ENCODE measurements at regions not wholly inside any gene's neighbourhood (a gene's known extent, or its start where the extent isn't known, plus 50 kb on each side); places are given as distances from the start of the nearest gene placed in this dataset.

- no peak overlapping the region for H3K4me3 Mint-ChIP-seq
- DNase-seq: no peak
- H3K27ac Mint-ChIP-seq: no peak overlapping the region
- no peaks in the 10 kb centered on the region for H3K36me3 Mint-ChIP-seq (ENCODE audit: low read depth)
- intact Hi-C loops (cut with micrococcal nuclease): no loop called here
- H3K4me1 Mint-ChIP-seq (ENCODE audit: low read depth): no peaks in the 10 kb centered on the region
- H3K9me3 Mint-ChIP-seq: peaks cover 1% of the 10 kb centered on the region
- no peaks in the 10 kb centered on the region for H3K27me3 Mint-ChIP-seq (ENCODE audit: low read depth)
- CTCF ChIA-PET: interaction anchor here (0.6 kb wide), 1 partner anchor 26 kb away, joined by 3 read pairs; no protein-coding TSS in a partner anchor
Measured at GRCh38 chr1:222346955-222347354, 200.9 kb downstream of the HHIPL2 start.

GRCh38 chr1:222339376-222339947 is 208.4 kb downstream of the HHIPL2 start:
- DNase-seq: no peak

DNA sequence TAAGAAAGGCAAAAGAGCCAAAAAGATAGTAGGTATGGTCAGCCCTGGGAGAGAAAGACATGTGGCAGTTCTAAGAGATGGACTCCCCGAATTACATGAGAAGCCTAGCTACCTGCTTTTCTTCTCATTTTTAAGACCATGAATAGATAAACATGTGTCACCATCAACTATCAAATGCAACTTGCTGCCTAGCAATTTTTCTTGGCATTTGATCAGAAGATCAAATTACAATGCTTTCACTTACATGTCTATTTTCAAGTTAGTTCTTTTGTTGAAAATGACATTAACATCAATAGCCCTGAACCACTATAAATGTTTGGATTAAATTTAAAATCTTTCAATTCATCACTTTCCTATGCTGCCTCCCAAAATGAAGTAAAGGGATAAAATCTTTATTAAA is 212.3 kb downstream of the HHIPL2 start:
- H3K9me3 Mint-ChIP-seq: no peaks in the 10 kb centered on the region
- no peak overlapping the region for H3K27ac Mint-ChIP-seq
- DNase-seq: no peak
- H3K36me3 Mint-ChIP-seq (ENCODE audit: low read depth): no peaks in the 10 kb centered on the region
- H3K4me3 Mint-ChIP-seq: no peak overlapping the region
- H3K27me3 Mint-ChIP-seq (ENCODE audit: low read depth): no peaks in the 10 kb centered on the region
- intact Hi-C loops (cut with micrococcal nuclease): no loop called here
- CTCF ChIA-PET: no interaction called here
- peaks cover 6% of the 10 kb centered on the region for H3K4me1 Mint-ChIP-seq (ENCODE audit: low read depth)

More at GRCh38 chr1:222339376-222339947, 208.4 kb downstream of the HHIPL2 start:
- no peaks in the 10 kb centered on the region for H3K36me3 Mint-ChIP-seq (ENCODE audit: low read depth)
- H3K4me3 Mint-ChIP-seq: no peak overlapping the region
- no peak overlapping the region for H3K27ac Mint-ChIP-seq
- no peaks in the 10 kb centered on the region for H3K9me3 Mint-ChIP-seq
- peaks cover 6% of the 10 kb centered on the region for H3K4me1 Mint-ChIP-seq (ENCODE audit: low read depth)
- CTCF ChIA-PET: no interaction called here
- H3K27me3 Mint-ChIP-seq (ENCODE audit: low read depth): no peaks in the 10 kb centered on the region
- intact Hi-C loops (cut with micrococcal nuclease): no loop called here

DNA sequence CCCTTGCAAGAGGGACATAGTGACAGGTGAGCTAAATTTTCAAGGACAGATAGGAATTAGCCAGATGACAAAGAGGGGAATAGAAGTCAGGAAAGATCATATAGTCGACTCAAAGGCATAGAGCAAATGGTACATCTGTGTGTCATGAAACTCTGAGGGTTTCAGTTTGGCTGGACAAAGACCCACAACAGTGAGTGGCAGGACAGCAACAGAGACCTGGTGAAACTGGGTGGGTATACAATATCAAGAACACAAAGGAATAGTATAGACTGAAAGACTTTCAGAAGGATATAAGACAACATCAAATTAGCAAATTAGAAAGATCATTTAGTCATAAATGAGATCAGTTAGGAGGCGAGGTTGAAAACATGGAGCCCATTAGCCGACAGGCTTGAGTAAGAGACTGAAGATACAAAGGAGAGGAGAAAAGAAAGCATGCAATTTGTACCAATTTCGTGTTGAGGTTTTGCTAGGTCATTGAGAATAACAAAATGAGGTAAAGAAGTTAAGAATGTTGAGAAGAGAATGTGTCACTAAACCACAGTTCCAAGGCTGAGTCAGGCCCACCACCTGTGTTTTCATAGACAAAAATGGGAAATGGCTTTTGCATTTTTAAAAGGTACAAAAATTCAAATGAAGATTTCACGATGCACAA is 213.8 kb downstream of the HHIPL2 start:
- no peak for DNase-seq
- Mint-ChIP-seq H3K9me3 (no peaks in the 10 kb centered on the region), H3K36me3 (ENCODE audit: low read depth) (no peaks in the 10 kb centered on the region), H3K4me3 (no peak overlapping the region), H3K27ac (no peak overlapping the region), H3K4me1 (ENCODE audit: low read depth) (peaks cover 6% of the 10 kb centered on the region), H3K27me3 (ENCODE audit: low read depth) (no peaks in the 10 kb centered on the region)
- intact Hi-C loops (cut with micrococcal nuclease): no loop called here
- CTCF ChIA-PET: interaction anchor here (1.1 kb wide), 1 partner anchor 121 kb away, joined by 3 read pairs; no protein-coding TSS in a partner anchor

DNA sequence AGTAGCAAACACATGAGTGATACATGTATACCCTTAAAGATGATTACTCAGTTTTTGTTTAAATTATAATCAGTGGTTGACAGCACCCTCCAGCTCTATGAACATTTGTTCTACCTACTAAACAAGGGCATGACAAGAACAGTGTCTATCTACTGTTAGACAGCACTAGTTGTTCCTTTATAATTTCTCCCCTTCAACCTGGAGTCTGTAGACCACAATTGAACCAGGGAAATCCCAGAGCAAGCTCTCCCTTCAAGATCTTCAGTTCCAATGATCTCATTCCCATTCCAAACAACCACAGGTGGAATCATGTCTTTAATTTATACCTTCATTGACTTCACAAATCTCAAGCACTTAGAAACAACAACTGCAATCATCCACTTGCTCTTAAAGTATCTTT is 216.1 kb downstream of the HHIPL2 start:
- peaks cover 6% of the 10 kb centered on the region for H3K4me1 Mint-ChIP-seq (ENCODE audit: low read depth)
- H3K27me3 Mint-ChIP-seq (ENCODE audit: low read depth): no peaks in the 10 kb centered on the region
- no peaks in the 10 kb centered on the region for H3K9me3 Mint-ChIP-seq
- H3K4me3 Mint-ChIP-seq: no peak overlapping the region
- no peaks in the 10 kb centered on the region for H3K36me3 Mint-ChIP-seq (ENCODE audit: low read depth)
- intact Hi-C loops (cut with micrococcal nuclease): no loop called here
- CTCF ChIA-PET: interaction anchor here (1.3 kb wide), 1 partner anchor 123 kb away, joined by 5 read pairs; no protein-coding TSS in a partner anchor
- H3K27ac Mint-ChIP-seq: no peak overlapping the region
- no peak for DNase-seq

- Mint-ChIP-seq H3K27me3 (ENCODE audit: low read depth) (no peaks in the 10 kb centered on the region), H3K36me3 (ENCODE audit: low read depth) (no peaks in the 10 kb centered on the region), H3K4me1 (ENCODE audit: low read depth) (peaks cover 3% of the 10 kb centered on the region), H3K27ac (no peak overlapping the region), H3K4me3 (no peak overlapping the region), H3K9me3 (no peaks in the 10 kb centered on the region)
- DNase-seq: no peak
- CTCF ChIA-PET: interaction anchor here (0.7 to 1.3 kb wide), 2 partner anchors 123 to 853 kb away, joined by 3 to 5 read pairs; no protein-coding TSS in a partner anchor
- intact Hi-C loops (cut with micrococcal nuclease): no loop called here
Measured at GRCh38 chr1:222331340-222331739, 216.6 kb downstream of the HHIPL2 start.

- Mint-ChIP-seq H3K9me3 (no peaks in the 10 kb centered on the region), H3K4me1 (ENCODE audit: low read depth) (peaks cover 6% of the 10 kb centered on the region), H3K27me3 (ENCODE audit: low read depth) (no peaks in the 10 kb centered on the region), H3K4me3 (no peak overlapping the region), H3K27ac (no peak overlapping the region), H3K36me3 (ENCODE audit: low read depth) (no peaks in the 10 kb centered on the region)
- intact Hi-C loops (cut with micrococcal nuclease): loop anchor here (5.0 kb wide), 1 partner anchor 128 kb away; no protein-coding TSS in a partner anchor
- CTCF ChIA-PET: interaction anchor here (0.6 kb wide), 1 partner anchor 1644 kb away, joined by 3 read pairs; no protein-coding TSS in a partner anchor
- DNase-seq: no peak
Measured at GRCh38 chr1:222329493-222330045, 218.3 kb downstream of the HHIPL2 start.

DNA sequence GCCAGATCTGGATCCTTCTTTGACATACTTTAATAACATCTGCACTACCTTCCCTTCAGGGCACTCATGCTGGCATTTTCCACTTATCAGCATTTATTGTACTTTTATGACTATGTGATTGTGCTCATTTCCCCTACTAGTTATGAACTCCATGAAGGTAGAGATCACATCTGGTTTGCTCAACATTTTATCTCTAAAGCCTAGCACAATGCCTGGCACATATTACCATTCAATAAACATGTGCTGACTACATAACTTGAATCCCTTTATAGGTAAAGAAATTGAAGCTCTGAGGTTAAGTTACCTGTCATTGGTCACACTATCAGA is 221.2 kb downstream of the HHIPL2 start:
- intact Hi-C loops (cut with micrococcal nuclease): loop anchor here (5.0 kb wide), 1 partner anchor 131 kb away; no protein-coding TSS in a partner anchor
- Mint-ChIP-seq H3K9me3 (no peaks in the 10 kb centered on the region), H3K36me3 (ENCODE audit: low read depth) (no peaks in the 10 kb centered on the region), H3K27ac (no peak overlapping the region), H3K4me1 (ENCODE audit: low read depth) (peaks cover 6% of the 10 kb centered on the region), H3K27me3 (ENCODE audit: low read depth) (no peaks in the 10 kb centered on the region), H3K4me3 (no peak overlapping the region)
- CTCF ChIA-PET: no interaction called here
- DNase-seq: no peak

DNA sequence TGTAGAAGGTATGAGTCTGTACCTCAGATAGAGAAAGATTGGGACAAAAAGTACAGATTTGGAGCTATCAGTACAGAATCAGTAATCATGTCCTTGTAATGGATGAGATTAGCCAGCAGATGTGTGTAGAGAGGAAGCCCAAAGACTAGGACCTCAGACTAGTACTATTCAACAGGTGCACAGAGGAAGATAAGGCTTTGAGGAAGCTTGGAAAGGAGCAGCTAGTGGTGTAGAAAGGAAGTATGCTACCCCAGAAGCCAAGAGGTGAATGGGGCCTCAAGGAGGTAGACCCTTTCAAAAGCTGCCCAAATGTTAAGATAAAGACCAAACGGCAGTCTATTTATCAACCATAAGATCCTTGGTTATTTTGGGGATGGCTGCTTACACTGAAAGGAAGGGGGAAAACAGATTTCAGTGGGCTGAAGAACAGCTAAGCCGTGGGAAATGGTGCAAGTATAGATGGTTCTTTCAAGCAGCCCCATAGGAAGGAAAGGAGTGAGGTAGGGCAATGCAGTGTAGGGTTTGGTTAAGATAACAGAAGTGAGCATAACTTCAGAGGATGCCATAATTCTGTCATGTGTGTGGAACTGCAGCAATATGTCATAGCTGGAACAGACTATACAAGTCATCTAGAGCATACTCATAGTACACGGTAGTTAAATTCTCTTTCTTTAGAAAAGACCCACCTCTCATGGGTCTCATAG is 221.7 kb downstream of the HHIPL2 start:
- CTCF ChIA-PET: interaction anchor here (1.0 kb wide), 1 partner anchor 129 kb away, joined by 3 read pairs; no protein-coding TSS in a partner anchor
- Mint-ChIP-seq H3K4me3 (no peak overlapping the region), H3K36me3 (ENCODE audit: low read depth) (no peaks in the 10 kb centered on the region), H3K27ac (no peak overlapping the region), H3K27me3 (ENCODE audit: low read depth) (no peaks in the 10 kb centered on the region), H3K9me3 (no peaks in the 10 kb centered on the region), H3K4me1 (ENCODE audit: low read depth) (peaks cover 6% of the 10 kb centered on the region)
- no peak for DNase-seq
- intact Hi-C loops (cut with micrococcal nuclease): loop anchor here (5.0 kb wide), 1 partner anchor 131 kb away; no protein-coding TSS in a partner anchor

- H3K4me3 Mint-ChIP-seq: no peak overlapping the region
- H3K9me3 Mint-ChIP-seq: no peaks in the 10 kb centered on the region
- intact Hi-C loops (cut with micrococcal nuclease): loop anchor here (5.0 kb wide), 1 partner anchor 132 kb away; no protein-coding TSS in a partner anchor
- peaks cover 6% of the 10 kb centered on the region for H3K4me1 Mint-ChIP-seq (ENCODE audit: low read depth)
- no peaks in the 10 kb centered on the region for H3K27me3 Mint-ChIP-seq (ENCODE audit: low read depth)
- no peak for DNase-seq
- no peaks in the 10 kb centered on the region for H3K36me3 Mint-ChIP-seq (ENCODE audit: low read depth)
- no peak overlapping the region for H3K27ac Mint-ChIP-seq
- CTCF ChIA-PET: interaction anchor here (1.0 kb wide), 1 partner anchor 130 kb away, joined by 3 read pairs; no protein-coding TSS in a partner anchor
Measured at GRCh38 chr1:222325506-222325905, 222.4 kb downstream of the HHIPL2 start.

GRCh38 chr1:222314839-222315238 is 233.1 kb downstream of the HHIPL2 start:
- no peak for DNase-seq
- Mint-ChIP-seq H3K36me3 (ENCODE audit: low read depth) (no peaks in the 10 kb centered on the region), H3K4me1 (ENCODE audit: low read depth) (peaks cover 4% of the 10 kb centered on the region), H3K27ac (no peak overlapping the region), H3K27me3 (ENCODE audit: low read depth) (no peaks in the 10 kb centered on the region), H3K9me3 (no peaks in the 10 kb centered on the region), H3K4me3 (no peak overlapping the region)
- CTCF ChIA-PET: interaction anchor here (1.3 kb wide), 1 partner anchor 11 kb away, joined by 3 read pairs; no protein-coding TSS in a partner anchor
- intact Hi-C loops (cut with micrococcal nuclease): no loop called here

GRCh38 chr1:222310836-222311235 is 237.1 kb downstream of the HHIPL2 start:
- H3K27ac Mint-ChIP-seq: no peak overlapping the region

More at GRCh38 chr1:222310836-222311235, 237.1 kb downstream of the HHIPL2 start:
- peak; percentile 7 for DNase-seq
- Mint-ChIP-seq H3K36me3 (ENCODE audit: low read depth) (no peaks in the 10 kb centered on the region), H3K4me3 (no peak overlapping the region), H3K9me3 (no peaks in the 10 kb centered on the region), H3K4me1 (ENCODE audit: low read depth) (peaks cover 13% of the 10 kb centered on the region), H3K27me3 (ENCODE audit: low read depth) (no peaks in the 10 kb centered on the region)
- CTCF ChIA-PET: no interaction called here
- intact Hi-C loops (cut with micrococcal nuclease): no loop called here
